ENCODE measurements at regions not wholly inside any gene's neighbourhood (a gene's known extent, or its start where the extent isn't known, plus 50 kb on each side); places are given as distances from the start of the nearest gene placed in this dataset.

DNA sequence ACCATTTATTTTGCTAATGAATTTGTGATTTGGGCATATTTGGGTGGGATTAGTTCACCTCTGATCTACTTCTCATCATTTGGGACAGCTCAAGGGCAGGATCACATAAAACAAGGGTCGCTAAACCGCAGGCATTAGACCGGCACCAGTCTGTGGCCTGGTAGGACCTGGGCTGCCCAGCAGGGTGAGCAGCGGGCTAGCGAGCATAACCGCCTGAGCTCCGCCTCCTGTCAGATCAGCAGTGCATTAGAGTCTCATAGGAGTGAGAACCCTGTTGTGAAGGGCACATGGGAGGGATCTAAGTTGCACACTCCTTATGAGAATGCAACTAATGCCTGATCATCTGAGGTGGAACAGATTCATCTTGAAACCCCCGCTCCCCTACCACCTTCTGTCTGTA, 785.3 kb downstream of the TRHDE start:
- no peak for DNase-seq (ENCODE audit: low read depth)
- H3K36me3 ChIP-seq (ENCODE audit: control insufficient read depth, insufficient read depth, low read length): no peaks in the 10 kb centered on the region
- no peak overlapping the region for H3K4me3 ChIP-seq (ENCODE audit: low read depth, low read length)
- TF ChIP-seq, protein P1, sequence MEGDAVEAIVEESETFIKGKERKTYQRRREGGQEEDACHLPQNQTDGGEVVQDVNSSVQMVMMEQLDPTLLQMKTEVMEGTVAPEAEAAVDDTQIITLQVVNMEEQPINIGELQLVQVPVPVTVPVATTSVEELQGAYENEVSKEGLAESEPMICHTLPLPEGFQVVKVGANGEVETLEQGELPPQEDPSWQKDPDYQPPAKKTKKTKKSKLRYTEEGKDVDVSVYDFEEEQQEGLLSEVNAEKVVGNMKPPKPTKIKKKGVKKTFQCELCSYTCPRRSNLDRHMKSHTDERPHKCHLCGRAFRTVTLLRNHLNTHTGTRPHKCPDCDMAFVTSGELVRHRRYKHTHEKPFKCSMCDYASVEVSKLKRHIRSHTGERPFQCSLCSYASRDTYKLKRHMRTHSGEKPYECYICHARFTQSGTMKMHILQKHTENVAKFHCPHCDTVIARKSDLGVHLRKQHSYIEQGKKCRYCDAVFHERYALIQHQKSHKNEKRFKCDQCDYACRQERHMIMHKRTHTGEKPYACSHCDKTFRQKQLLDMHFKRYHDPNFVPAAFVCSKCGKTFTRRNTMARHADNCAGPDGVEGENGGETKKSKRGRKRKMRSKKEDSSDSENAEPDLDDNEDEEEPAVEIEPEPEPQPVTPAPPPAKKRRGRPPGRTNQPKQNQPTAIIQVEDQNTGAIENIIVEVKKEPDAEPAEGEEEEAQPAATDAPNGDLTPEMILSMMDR (IDR thresholded peaks at IDR 0.05; ENCODE audit: insufficient read depth, low read length, poor library complexity, severe bottlenecking): no peak
- H3K27me3 ChIP-seq (ENCODE audit: control insufficient read depth, insufficient read depth, low read length): no peaks in the 10 kb centered on the region

DNA sequence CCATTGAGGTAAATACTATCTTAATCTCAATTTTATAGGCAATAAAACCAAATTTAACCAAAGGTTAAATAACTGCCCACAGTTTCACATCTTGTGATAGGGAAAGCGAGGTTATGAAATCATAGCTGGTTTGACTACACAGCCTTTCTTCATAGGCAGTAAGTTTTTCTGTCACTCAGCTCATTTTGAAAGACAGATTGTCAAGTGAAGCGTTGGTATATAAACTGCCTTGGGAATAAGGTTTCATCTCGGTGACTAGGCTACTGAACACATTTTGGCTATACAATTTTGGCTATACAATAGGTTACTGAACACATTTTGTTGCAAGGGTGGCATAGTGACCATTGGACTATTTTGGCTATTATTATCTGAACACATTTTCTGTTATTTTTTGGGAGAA, 793.7 kb downstream of the TRHDE start:
- DNase-seq (ENCODE audit: low read depth): no peak
- TF ChIP-seq, protein P1 (IDR thresholded peaks at IDR 0.05; ENCODE audit: insufficient read depth, low read length, poor library complexity, severe bottlenecking): no peak
- H3K36me3 ChIP-seq (ENCODE audit: control insufficient read depth, insufficient read depth, low read length): no peaks in the 10 kb centered on the region
- H3K27me3 ChIP-seq (ENCODE audit: control insufficient read depth, insufficient read depth, low read length): no peaks in the 10 kb centered on the region
- no peak overlapping the region for H3K4me3 ChIP-seq (ENCODE audit: low read depth, low read length)

DNA sequence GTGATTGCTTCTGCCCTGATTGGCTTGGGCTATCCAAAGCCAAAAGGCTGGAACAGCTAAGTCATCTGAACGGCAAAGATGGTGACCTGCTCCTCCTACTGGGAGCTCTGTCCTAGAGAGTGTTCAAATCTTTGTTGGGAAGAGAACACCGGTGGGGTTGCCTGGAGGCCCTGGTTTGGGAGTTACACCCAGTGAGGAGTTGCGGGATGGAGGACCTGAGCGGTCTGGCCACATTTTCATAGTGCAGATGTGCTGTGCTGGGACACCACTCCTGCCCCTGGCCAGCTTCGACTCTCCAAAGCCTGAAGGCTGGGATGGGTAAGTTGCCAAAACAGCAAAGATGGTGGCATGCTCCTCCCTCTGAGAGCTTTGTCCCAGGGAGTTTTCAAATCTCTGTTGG, 795.4 kb downstream of the TRHDE start:
- no peak for DNase-seq (ENCODE audit: low read depth)
- H3K4me3 ChIP-seq (ENCODE audit: low read depth, low read length): no peak overlapping the region
- no peaks in the 10 kb centered on the region for H3K27me3 ChIP-seq (ENCODE audit: control insufficient read depth, insufficient read depth, low read length)
- TF ChIP-seq, protein P1 (IDR thresholded peaks at IDR 0.05; ENCODE audit: insufficient read depth, low read length, poor library complexity, severe bottlenecking): no peak
- no peaks in the 10 kb centered on the region for H3K36me3 ChIP-seq (ENCODE audit: control insufficient read depth, insufficient read depth, low read length)

DNA sequence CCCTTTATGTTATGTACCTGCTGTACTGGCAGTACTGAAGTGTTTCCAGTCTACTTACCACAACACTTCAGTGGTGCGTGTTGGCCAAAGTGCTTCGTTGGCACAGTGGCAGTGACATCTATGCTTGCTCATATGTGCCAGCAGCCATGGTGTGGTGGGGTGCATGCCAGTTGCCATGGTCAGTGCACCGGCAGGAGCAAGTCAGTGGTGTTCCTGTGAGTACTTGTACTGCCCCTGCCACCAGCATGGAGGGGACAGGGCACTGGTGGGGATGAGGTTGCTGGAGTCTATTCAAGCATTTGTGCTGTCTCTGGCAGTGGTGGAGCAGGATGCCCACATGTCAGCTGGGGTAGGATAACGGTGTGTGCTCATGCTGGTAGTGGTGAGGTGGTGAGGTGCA, 800.0 kb downstream of the TRHDE start:
- no peak for DNase-seq (ENCODE audit: low read depth)
- H3K27me3 ChIP-seq (ENCODE audit: control insufficient read depth, insufficient read depth, low read length): no peaks in the 10 kb centered on the region
- TF ChIP-seq, protein P1 (IDR thresholded peaks at IDR 0.05; ENCODE audit: insufficient read depth, low read length, poor library complexity, severe bottlenecking): no peak
- no peaks in the 10 kb centered on the region for H3K36me3 ChIP-seq (ENCODE audit: control insufficient read depth, insufficient read depth, low read length)
- H3K4me3 ChIP-seq (ENCODE audit: low read depth, low read length): no peak overlapping the region

DNA sequence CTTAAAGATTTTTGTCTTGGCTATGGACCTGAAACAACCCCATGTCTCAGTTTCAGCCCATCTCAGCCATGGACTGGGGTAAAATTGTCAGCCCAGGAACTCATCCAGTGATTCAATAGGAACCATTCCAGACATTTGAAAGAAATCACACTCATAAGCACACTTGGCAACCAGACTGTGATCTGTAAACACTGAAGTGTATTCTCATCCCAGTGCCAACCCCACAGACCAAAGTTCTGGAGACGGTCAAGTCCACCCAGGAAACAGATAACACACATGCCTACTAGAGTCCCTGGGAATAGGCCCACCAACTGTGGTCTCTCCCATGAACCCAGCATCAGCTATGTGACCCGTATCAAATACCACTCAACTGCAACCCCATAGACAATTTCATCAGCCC, 804.6 kb downstream of the TRHDE start:
- no peak overlapping the region for H3K4me3 ChIP-seq (ENCODE audit: low read depth, low read length)
- H3K27me3 ChIP-seq (ENCODE audit: control insufficient read depth, insufficient read depth, low read length): no peaks in the 10 kb centered on the region
- DNase-seq (ENCODE audit: low read depth): no peak
- TF ChIP-seq, protein P1 (IDR thresholded peaks at IDR 0.05; ENCODE audit: insufficient read depth, low read length, poor library complexity, severe bottlenecking): no peak
- no peaks in the 10 kb centered on the region for H3K36me3 ChIP-seq (ENCODE audit: control insufficient read depth, insufficient read depth, low read length)

DNA sequence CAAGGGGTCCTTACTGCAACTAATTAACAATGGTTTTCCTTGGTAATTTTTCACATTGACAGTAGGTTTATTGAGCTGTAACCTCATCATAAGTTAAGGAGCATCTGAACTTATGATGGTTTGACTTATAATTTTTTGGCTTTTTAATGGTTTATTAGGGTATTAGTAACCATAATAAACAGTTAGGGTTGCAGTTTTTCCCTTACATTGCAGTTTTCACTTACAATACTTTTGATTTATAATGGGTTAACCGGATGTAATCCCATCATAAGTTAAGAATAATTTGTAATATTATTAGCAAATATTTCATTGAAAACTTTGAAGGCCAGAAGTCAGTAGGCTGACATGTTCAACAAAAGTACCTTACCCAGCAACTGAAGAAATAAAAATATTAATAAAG, 811.6 kb downstream of the TRHDE start:
- TF ChIP-seq, protein P1 (IDR thresholded peaks at IDR 0.05; ENCODE audit: insufficient read depth, low read length, poor library complexity, severe bottlenecking): no peak
- no peak for DNase-seq (ENCODE audit: low read depth)
- Histone ChIP-seq H3K4me3 (ENCODE audit: low read depth, low read length) (no peak overlapping the region), H3K27me3 (ENCODE audit: control insufficient read depth, insufficient read depth, low read length) (no peaks in the 10 kb centered on the region), H3K36me3 (ENCODE audit: control insufficient read depth, insufficient read depth, low read length) (no peaks in the 10 kb centered on the region)

Data from kidney epithelial cell (primary cell).